Large intestine (tissue), 3 donors: ENCODE measurements at regions not wholly inside any gene's neighbourhood (a gene's known extent, or its start where the extent isn't known, plus 50 kb on each side); places are given as distances from the start of the nearest gene placed in this dataset.

Source experiments
- DNase-seq, 2 donors: peaks; one replicate each; pipeline versions ENCODE4 v3.0.0 to v3.0.0-alpha.2; 2013
- H3K27ac ChIP-seq: one replicate; pipeline ENCODE4 v1.5.1; 2013; ENCODE audit warnings: low read length
- H3K27me3 ChIP-seq: 2 replicates; pipeline ENCODE4 v1.6.1; 2013; ENCODE audit warnings: low read length; ENCODE audit not compliant: control insufficient read depth, insufficient read depth
- H3K36me3 ChIP-seq: 2 replicates; pipeline ENCODE4 v1.6.1; 2013; ENCODE audit warnings: low read length; ENCODE audit not compliant: control insufficient read depth, insufficient read depth
- H3K4me1 ChIP-seq: one replicate; pipeline ENCODE4 v1.6.1; 2013; ENCODE audit warnings: low read length; ENCODE audit not compliant: control insufficient read depth, insufficient read depth
- H3K4me3 ChIP-seq: one replicate; pipeline ENCODE4 v1.5.1; 2013; ENCODE audit warnings: low read length
- H3K9me3 ChIP-seq: one replicate; pipeline ENCODE4 v1.6.1; 2013; ENCODE audit warnings: mild to moderate bottlenecking, low read depth, low read length, moderate library complexity; ENCODE audit not compliant: control insufficient read depth
- WGBS: methylation state at CpG from one replicate; pipeline ENCODE4 v1.1.5; 2013; ENCODE audit warnings: low lambda C conversion rate; ENCODE audit not compliant: insufficient coverage; 5-methylcytosine and 5-hydroxymethylcytosine counted together

GRCh38 chr7:39888171-39888853 is 61.7 kb upstream of the CDK13 start:
- H3K4me3 ChIP-seq: no peak overlapping the region
- no peaks in the 10 kb centered on the region for H3K4me1 ChIP-seq
- DNase-seq: no peak
- no peak overlapping the region for H3K27ac ChIP-seq
- H3K27me3 ChIP-seq: no peaks in the 10 kb centered on the region
- H3K9me3 ChIP-seq: no peaks in the 10 kb centered on the region
- H3K36me3 ChIP-seq: no peaks in the 10 kb centered on the region
- WGBS: no CpG with 5 or more reads among the region's 3 CpGs

- Histone ChIP-seq H3K27me3 (no peaks in the 10 kb centered on the region), H3K9me3 (no peaks in the 10 kb centered on the region), H3K4me3 (no peak overlapping the region), H3K4me1 (no peaks in the 10 kb centered on the region), H3K27ac (no peak overlapping the region), H3K36me3 (no peaks in the 10 kb centered on the region)
- WGBS: no CpG with 5 or more reads among the region's 4 CpGs
- no peak for DNase-seq
These were observed 59.6 kb upstream of the CDK13 start for GRCh38 chr7:39890411-39890810.

- Histone ChIP-seq H3K4me1 (no peaks in the 10 kb centered on the region), H3K9me3 (no peaks in the 10 kb centered on the region), H3K27me3 (no peaks in the 10 kb centered on the region), H3K4me3 (no peak overlapping the region), H3K36me3 (no peaks in the 10 kb centered on the region), H3K27ac (no peak overlapping the region)
- WGBS: no CpG with 5 or more reads among the region's 1 CpG
- DNase-seq: no peak
These were observed 58.2 kb upstream of the CDK13 start for GRCh38 chr7:39891894-39892293.

- Histone ChIP-seq H3K9me3 (no peaks in the 10 kb centered on the region), H3K27ac (no peak overlapping the region), H3K27me3 (no peaks in the 10 kb centered on the region), H3K4me3 (no peak overlapping the region), H3K4me1 (no peaks in the 10 kb centered on the region), H3K36me3 (no peaks in the 10 kb centered on the region)
- no CpG with 5 or more reads among the region's 1 CpG for WGBS
- DNase-seq: no peak
These were observed 57.7 kb upstream of the CDK13 start for GRCh38 chr7:39892361-39892760.

- WGBS: no CpG with 5 or more reads among the region's 2 CpGs
- no peak overlapping the region for H3K4me3 ChIP-seq
- H3K4me1 ChIP-seq: no peaks in the 10 kb centered on the region
- H3K27ac ChIP-seq: no peak overlapping the region
- H3K27me3 ChIP-seq: no peaks in the 10 kb centered on the region
- no peaks in the 10 kb centered on the region for H3K9me3 ChIP-seq
- DNase-seq: no peak
- H3K36me3 ChIP-seq: no peaks in the 10 kb centered on the region
These were observed 55.2 kb upstream of the CDK13 start for GRCh38 chr7:39894904-39895303.

GRCh38 chr7:39896840-39897239 is 53.2 kb upstream of the CDK13 start:
- 100% methylated on average over 1 of the region's 9 CpGs for WGBS
- DNase-seq: no peak
- Histone ChIP-seq H3K4me1 (no peaks in the 10 kb centered on the region), H3K27ac (no peak overlapping the region), H3K36me3 (no peaks in the 10 kb centered on the region), H3K9me3 (no peaks in the 10 kb centered on the region), H3K4me3 (no peak overlapping the region), H3K27me3 (no peaks in the 10 kb centered on the region)

GRCh38 chr7:39898867-39899266 is 51.2 kb upstream of the CDK13 start:
- H3K36me3 ChIP-seq: no peaks in the 10 kb centered on the region
- WGBS: no CpG with 5 or more reads among the region's 2 CpGs
- no peaks in the 10 kb centered on the region for H3K27me3 ChIP-seq
- no peaks in the 10 kb centered on the region for H3K4me1 ChIP-seq
- H3K9me3 ChIP-seq: no peaks in the 10 kb centered on the region
- H3K27ac ChIP-seq: no peak overlapping the region
- peak in 1 of 2 donors; percentile 19 for DNase-seq
- H3K4me3 ChIP-seq: no peak overlapping the region
